ENCODE measurements at regions not wholly inside any gene's neighbourhood (a gene's known extent, or its start where the extent isn't known, plus 50 kb on each side); places are given as distances from the start of the nearest gene placed in this dataset.

GRCh38 chr12:111228916-111229666 is 139.8 kb downstream of the PHETA1 start:
- ATAC-seq (no peak), DNase-seq (no peak)
- Histone ChIP-seq H3K36me3 (no peaks in the 10 kb centered on the region), H3K4me3 (no peak overlapping the region), H3K27ac (no peak overlapping the region), H3K27me3 (no peaks in the 10 kb centered on the region), H3K9me3 (no peaks in the 10 kb centered on the region), H3K4me1 (no peaks in the 10 kb centered on the region)
- intact Hi-C loops (cut with DNase I) = no loop called here
- TF ChIP-seq, protein P1, sequence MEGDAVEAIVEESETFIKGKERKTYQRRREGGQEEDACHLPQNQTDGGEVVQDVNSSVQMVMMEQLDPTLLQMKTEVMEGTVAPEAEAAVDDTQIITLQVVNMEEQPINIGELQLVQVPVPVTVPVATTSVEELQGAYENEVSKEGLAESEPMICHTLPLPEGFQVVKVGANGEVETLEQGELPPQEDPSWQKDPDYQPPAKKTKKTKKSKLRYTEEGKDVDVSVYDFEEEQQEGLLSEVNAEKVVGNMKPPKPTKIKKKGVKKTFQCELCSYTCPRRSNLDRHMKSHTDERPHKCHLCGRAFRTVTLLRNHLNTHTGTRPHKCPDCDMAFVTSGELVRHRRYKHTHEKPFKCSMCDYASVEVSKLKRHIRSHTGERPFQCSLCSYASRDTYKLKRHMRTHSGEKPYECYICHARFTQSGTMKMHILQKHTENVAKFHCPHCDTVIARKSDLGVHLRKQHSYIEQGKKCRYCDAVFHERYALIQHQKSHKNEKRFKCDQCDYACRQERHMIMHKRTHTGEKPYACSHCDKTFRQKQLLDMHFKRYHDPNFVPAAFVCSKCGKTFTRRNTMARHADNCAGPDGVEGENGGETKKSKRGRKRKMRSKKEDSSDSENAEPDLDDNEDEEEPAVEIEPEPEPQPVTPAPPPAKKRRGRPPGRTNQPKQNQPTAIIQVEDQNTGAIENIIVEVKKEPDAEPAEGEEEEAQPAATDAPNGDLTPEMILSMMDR (IDR thresholded peaks at IDR 0.05) = no peak

DNA sequence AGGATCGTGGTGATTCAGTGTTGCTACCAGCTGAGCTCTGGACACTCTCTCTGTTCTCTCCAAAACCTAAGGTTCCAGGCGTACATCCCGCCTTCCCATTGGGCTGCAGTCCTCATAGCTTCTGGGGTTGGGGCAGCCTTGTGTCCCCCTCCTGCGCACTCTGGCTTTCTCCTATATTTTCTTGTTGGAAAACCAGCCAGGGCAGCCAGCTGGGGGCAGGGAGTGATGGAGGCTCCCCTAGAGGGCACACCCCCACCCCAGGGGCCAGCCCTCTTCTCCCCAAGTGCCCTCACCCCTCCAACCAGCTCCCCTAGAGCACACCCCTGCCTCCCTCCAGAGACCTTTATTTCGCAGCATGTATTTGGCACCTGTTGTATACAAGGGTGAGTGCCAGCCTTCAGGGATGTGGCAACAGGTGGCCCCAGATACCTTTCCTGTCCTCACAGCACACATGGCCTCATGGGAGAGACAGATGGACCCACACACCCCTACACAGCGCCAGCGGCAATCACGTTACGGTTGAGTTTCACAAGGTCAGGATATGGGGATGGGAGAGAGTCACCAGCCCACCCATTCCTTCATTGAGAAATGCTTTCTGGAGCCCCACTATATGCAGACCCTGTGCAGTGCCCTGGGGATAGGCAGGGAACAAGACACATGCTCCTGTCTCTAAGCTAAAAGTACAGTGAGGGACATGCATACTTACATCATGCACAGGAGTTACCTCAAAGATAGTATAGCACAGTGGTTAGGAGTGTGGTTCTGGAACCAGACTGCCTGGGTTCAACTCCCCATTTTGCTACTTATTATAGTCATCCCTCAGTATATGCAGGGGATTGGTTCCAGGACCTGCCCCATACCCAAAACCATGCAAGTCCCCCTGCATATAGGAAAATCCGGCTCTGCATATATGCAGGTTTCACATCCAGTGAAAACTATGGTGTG is 141.1 kb downstream of the PHETA1 start:
- Histone ChIP-seq H3K4me1 (no peaks in the 10 kb centered on the region), H3K4me3 (no peak overlapping the region), H3K27me3 (no peaks in the 10 kb centered on the region), H3K36me3 (no peaks in the 10 kb centered on the region), H3K9me3 (no peaks in the 10 kb centered on the region), H3K27ac (no peak overlapping the region)
- intact Hi-C loops (cut with DNase I) = no loop called here
- TF ChIP-seq, protein P1 (IDR thresholded peaks at IDR 0.05) = no peak
- DNase-seq (no peak), ATAC-seq (peak; percentile 21)

GRCh38 chr12:111226680-111227079 is 142.2 kb downstream of the PHETA1 start:
- no peak for DNase-seq
- intact Hi-C loops (cut with DNase I) = no loop called here

GRCh38 chr12:111225307-111225706 is 143.6 kb downstream of the PHETA1 start:
- DNase-seq (no peak), ATAC-seq (no peak)
- TF ChIP-seq, protein P1 (IDR thresholded peaks at IDR 0.05) = no peak
- Histone ChIP-seq H3K27ac (no peak overlapping the region), H3K36me3 (no peaks in the 10 kb centered on the region), H3K9me3 (no peaks in the 10 kb centered on the region), H3K27me3 (no peaks in the 10 kb centered on the region), H3K4me3 (no peak overlapping the region), H3K4me1 (no peaks in the 10 kb centered on the region)
- intact Hi-C loops (cut with DNase I) = no loop called here

More at GRCh38 chr12:111226680-111227079, 142.2 kb downstream of the PHETA1 start:
- no peaks in the 10 kb centered on the region for H3K27me3 ChIP-seq
- no peak overlapping the region for H3K4me3 ChIP-seq
- no peaks in the 10 kb centered on the region for H3K36me3 ChIP-seq
- TF ChIP-seq, protein P1 (IDR thresholded peaks at IDR 0.05) = no peak
- H3K27ac ChIP-seq = no peak overlapping the region
- no peaks in the 10 kb centered on the region for H3K4me1 ChIP-seq
- no peaks in the 10 kb centered on the region for H3K9me3 ChIP-seq
- no peak for ATAC-seq

- no peaks in the 10 kb centered on the region for H3K36me3 ChIP-seq
- no peak overlapping the region for H3K27ac ChIP-seq
- ATAC-seq (no peak), DNase-seq (no peak)
- no peaks in the 10 kb centered on the region for H3K9me3 ChIP-seq
- TF ChIP-seq, protein P1 (IDR thresholded peaks at IDR 0.05) = no peak
- H3K4me1 ChIP-seq = no peaks in the 10 kb centered on the region
- H3K27me3 ChIP-seq = no peaks in the 10 kb centered on the region
- no peak overlapping the region for H3K4me3 ChIP-seq
- intact Hi-C loops (cut with DNase I) = no loop called here
Observed at GRCh38 chr12:111224186-111225066, 144.5 kb downstream of the PHETA1 start.

All from upper lobe of right lung (tissue), 1 donor.